Suprapubic skin (tissue), 4 donors: ENCODE measurements at regions not wholly inside any gene's neighbourhood (a gene's known extent, or its start where the extent isn't known, plus 50 kb on each side); places are given as distances from the start of the nearest gene placed in this dataset.

Source experiments
- DNase-seq, 2 donors: peaks; one replicate each; pipeline ENCODE4 v3.0.0-alpha.2; 2019; ENCODE audit warnings: low spot score in 2 of 2
- H3K27ac ChIP-seq: fragments of 200-600 bp; sonication (generic); one replicate; pipeline ENCODE4 v1.5.1; 2019
- H3K27me3 ChIP-seq: fragments of 200-600 bp; sonication (generic); one replicate; pipeline ENCODE4 v1.5.1; 2019
- H3K36me3 ChIP-seq: fragments of 200-600 bp; sonication (generic); one replicate; pipeline ENCODE4 v1.5.1; 2019
- H3K4me1 ChIP-seq: fragments of 200-600 bp; sonication (generic); one replicate; pipeline ENCODE4 v1.5.1; 2019
- H3K4me3 ChIP-seq: fragments of 200-600 bp; sonication (generic); one replicate; pipeline ENCODE4 v1.5.1; 2019; ENCODE audit warnings: mild to moderate bottlenecking
- H3K9me3 ChIP-seq: fragments of 200-600 bp; sonication (generic); one replicate; pipeline ENCODE4 v1.5.1; 2019
- EP300 ChIP-seq: sonication (generic); formaldehyde crosslinking; IDR thresholded peaks from one replicate; pipeline ENCODE4 v1.6.1; 2017; ENCODE audit warnings: antibody characterized with exemption
- POLR2A ChIP-seq, 2 donors: fragments of 450-650 bp; IDR thresholded peaks; one replicate each; pipeline ENCODE4 v1.6.1; 2017; ENCODE audit warnings: antibody characterized with exemption in 2 of 2, mild to moderate bottlenecking in 2 of 2, moderate library complexity in 2 of 2
- POLR2AphosphoS5 ChIP-seq, 3 donors: sonication (generic); formaldehyde crosslinking; IDR thresholded peaks; one replicate each; pipeline ENCODE4 v1.6.1; 2017; ENCODE audit warnings: antibody characterized with exemption in 3 of 3
- WGBS: methylation state at CpG from one replicate; pipeline ENCODE4 v1.1.5; 2018; 5-methylcytosine and 5-hydroxymethylcytosine counted together
- TF ChIP-seq, protein P1 (sequence below), 2 donors: fragments of 200-600 bp in 1 of 2; fragments of 450-650 bp in 1 of 2; sonication (generic) in 1 of 2; IDR thresholded peaks; one replicate each; pipeline ENCODE4 v1.5.1; 2016 to 2019; ENCODE audit warnings: antibody characterized with exemption in 2 of 2, mild to moderate bottlenecking in 1 of 2, moderate library complexity in 1 of 2

- H3K4me1 ChIP-seq = no peaks in the 10 kb centered on the region
- H3K36me3 ChIP-seq = no peaks in the 10 kb centered on the region
- no peaks in the 10 kb centered on the region for H3K27me3 ChIP-seq
- H3K4me3 ChIP-seq = no peak overlapping the region
- TF ChIP-seq, protein P1, sequence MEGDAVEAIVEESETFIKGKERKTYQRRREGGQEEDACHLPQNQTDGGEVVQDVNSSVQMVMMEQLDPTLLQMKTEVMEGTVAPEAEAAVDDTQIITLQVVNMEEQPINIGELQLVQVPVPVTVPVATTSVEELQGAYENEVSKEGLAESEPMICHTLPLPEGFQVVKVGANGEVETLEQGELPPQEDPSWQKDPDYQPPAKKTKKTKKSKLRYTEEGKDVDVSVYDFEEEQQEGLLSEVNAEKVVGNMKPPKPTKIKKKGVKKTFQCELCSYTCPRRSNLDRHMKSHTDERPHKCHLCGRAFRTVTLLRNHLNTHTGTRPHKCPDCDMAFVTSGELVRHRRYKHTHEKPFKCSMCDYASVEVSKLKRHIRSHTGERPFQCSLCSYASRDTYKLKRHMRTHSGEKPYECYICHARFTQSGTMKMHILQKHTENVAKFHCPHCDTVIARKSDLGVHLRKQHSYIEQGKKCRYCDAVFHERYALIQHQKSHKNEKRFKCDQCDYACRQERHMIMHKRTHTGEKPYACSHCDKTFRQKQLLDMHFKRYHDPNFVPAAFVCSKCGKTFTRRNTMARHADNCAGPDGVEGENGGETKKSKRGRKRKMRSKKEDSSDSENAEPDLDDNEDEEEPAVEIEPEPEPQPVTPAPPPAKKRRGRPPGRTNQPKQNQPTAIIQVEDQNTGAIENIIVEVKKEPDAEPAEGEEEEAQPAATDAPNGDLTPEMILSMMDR (IDR thresholded peaks at IDR 0.05) = no peak
- no peak for TF ChIP-seq EP300
- no peak for TF ChIP-seq POLR2A (IDR thresholded peaks at IDR 0.05)
- no peak for TF ChIP-seq POLR2AphosphoS5 (IDR thresholded peaks at IDR 0.05)
- H3K9me3 ChIP-seq = peaks cover 8% of the 10 kb centered on the region
- H3K27ac ChIP-seq = no peak overlapping the region
- DNase-seq = no peak
- 91% methylated on average over 3 of the region's 3 CpGs for WGBS
Observed at GRCh38 chr3:144185276-144185675, 213.7 kb downstream of the DIPK2A start.

GRCh38 chr3:144187531-144188210, 216.0 kb downstream of the DIPK2A start:
- 68% methylated on average over 2 of the region's 2 CpGs for WGBS
- Histone ChIP-seq H3K4me3 (no peak overlapping the region), H3K36me3 (no peaks in the 10 kb centered on the region), H3K9me3 (peaks cover 8% of the 10 kb centered on the region), H3K27me3 (no peaks in the 10 kb centered on the region), H3K27ac (no peak overlapping the region), H3K4me1 (no peaks in the 10 kb centered on the region)
- DNase-seq = no peak
- no peak for TF ChIP-seq EP300
- TF ChIP-seq, protein P1 (IDR thresholded peaks at IDR 0.05) = no peak
- no peak for TF ChIP-seq POLR2A (IDR thresholded peaks at IDR 0.05)
- no peak for TF ChIP-seq POLR2AphosphoS5 (IDR thresholded peaks at IDR 0.05)

GRCh38 chr3:144189044-144189443, 217.4 kb downstream of the DIPK2A start:
- no peak overlapping the region for H3K27ac ChIP-seq
- DNase-seq = no peak
- 96% methylated on average over 2 of the region's 2 CpGs for WGBS
- no peak for TF ChIP-seq EP300
- TF ChIP-seq POLR2A (IDR thresholded peaks at IDR 0.05) = no peak
- TF ChIP-seq, protein P1 (IDR thresholded peaks at IDR 0.05) = no peak
- no peak for TF ChIP-seq POLR2AphosphoS5 (IDR thresholded peaks at IDR 0.05)
- no peaks in the 10 kb centered on the region for H3K4me1 ChIP-seq
- peaks cover 8% of the 10 kb centered on the region for H3K9me3 ChIP-seq
- no peak overlapping the region for H3K4me3 ChIP-seq
- H3K36me3 ChIP-seq = no peaks in the 10 kb centered on the region
- no peaks in the 10 kb centered on the region for H3K27me3 ChIP-seq

- Histone ChIP-seq H3K27ac (no peak overlapping the region), H3K27me3 (no peaks in the 10 kb centered on the region), H3K36me3 (no peaks in the 10 kb centered on the region), H3K4me3 (no peak overlapping the region), H3K4me1 (peaks cover 16% of the 10 kb centered on the region), H3K9me3 (peaks cover 4% of the 10 kb centered on the region)
- DNase-seq = no peak
- TF ChIP-seq, protein P1 (IDR thresholded peaks at IDR 0.05) = no peak
- no peak for TF ChIP-seq POLR2A (IDR thresholded peaks at IDR 0.05)
- no peak for TF ChIP-seq POLR2AphosphoS5 (IDR thresholded peaks at IDR 0.05)
- no peak for TF ChIP-seq EP300
- WGBS = 96% methylated on average over 2 of the region's 2 CpGs
Observed at GRCh38 chr3:144197116-144197515, 225.5 kb downstream of the DIPK2A start.

DNA sequence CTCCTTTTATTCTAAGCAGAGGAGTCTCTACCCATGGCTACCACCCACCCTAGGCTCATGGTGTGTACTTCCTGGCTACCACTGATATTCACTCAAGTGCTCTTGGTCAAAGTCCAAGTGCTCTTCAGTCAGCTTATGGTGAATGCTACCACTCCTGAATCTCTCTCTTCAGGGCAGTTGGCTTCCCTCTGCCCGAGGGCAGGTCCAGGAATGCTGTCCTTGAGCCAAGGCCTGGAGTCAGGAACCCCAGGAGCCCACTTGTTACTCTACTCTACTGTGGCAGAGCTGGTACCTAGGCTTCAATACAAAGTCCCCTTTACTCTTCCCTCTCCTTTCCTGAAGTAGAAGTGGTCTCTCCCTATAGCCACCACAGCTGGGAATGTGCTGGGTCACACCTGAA, 226.0 kb downstream of the DIPK2A start:
- Histone ChIP-seq H3K27me3 (no peaks in the 10 kb centered on the region), H3K36me3 (no peaks in the 10 kb centered on the region), H3K9me3 (peaks cover 4% of the 10 kb centered on the region), H3K4me3 (no peak overlapping the region), H3K27ac (no peak overlapping the region), H3K4me1 (peaks cover 16% of the 10 kb centered on the region)
- no peak for DNase-seq
- WGBS = 67% methylated on average over 1 of the region's 1 CpG
- TF ChIP-seq, protein P1 (IDR thresholded peaks at IDR 0.05) = no peak
- TF ChIP-seq POLR2AphosphoS5 (IDR thresholded peaks at IDR 0.05) (no peak), EP300 (no peak), POLR2A (IDR thresholded peaks at IDR 0.05) (no peak)
